ENCODE measurements at regions not wholly inside any gene's neighbourhood (a gene's known extent, or its start where the extent isn't known, plus 50 kb on each side); places are given as distances from the start of the nearest gene placed in this dataset.

GRCh38 chr15:26234976-26235767 is 372.0 kb upstream of the ATP10A start:
- TF ChIP-seq POLR2A (IDR thresholded peaks at IDR 0.05): no peak
- TF ChIP-seq, protein P1, sequence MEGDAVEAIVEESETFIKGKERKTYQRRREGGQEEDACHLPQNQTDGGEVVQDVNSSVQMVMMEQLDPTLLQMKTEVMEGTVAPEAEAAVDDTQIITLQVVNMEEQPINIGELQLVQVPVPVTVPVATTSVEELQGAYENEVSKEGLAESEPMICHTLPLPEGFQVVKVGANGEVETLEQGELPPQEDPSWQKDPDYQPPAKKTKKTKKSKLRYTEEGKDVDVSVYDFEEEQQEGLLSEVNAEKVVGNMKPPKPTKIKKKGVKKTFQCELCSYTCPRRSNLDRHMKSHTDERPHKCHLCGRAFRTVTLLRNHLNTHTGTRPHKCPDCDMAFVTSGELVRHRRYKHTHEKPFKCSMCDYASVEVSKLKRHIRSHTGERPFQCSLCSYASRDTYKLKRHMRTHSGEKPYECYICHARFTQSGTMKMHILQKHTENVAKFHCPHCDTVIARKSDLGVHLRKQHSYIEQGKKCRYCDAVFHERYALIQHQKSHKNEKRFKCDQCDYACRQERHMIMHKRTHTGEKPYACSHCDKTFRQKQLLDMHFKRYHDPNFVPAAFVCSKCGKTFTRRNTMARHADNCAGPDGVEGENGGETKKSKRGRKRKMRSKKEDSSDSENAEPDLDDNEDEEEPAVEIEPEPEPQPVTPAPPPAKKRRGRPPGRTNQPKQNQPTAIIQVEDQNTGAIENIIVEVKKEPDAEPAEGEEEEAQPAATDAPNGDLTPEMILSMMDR (IDR thresholded peaks at IDR 0.05): no peak
- no peak for TF ChIP-seq EP300 (IDR thresholded peaks at IDR 0.05)
